22Rv1 (cell line): ENCODE measurements at regions not wholly inside any gene's neighbourhood (a gene's known extent, or its start where the extent isn't known, plus 50 kb on each side); places are given as distances from the start of the nearest gene placed in this dataset.

Experiments
- H3K27ac ChIP-seq: fragments of 450-650 bp; 2 replicates; pipeline ENCODE4 v1.5.1; 2017
- ZFX ChIP-seq: fragments of 450-650 bp; IDR thresholded peaks from 2 replicates; pipeline ENCODE4 v1.6.1; 2017; ENCODE audit warnings: antibody characterized with exemption, borderline replicate concordance
- TF ChIP-seq, protein P1 (sequence below): fragments of 450-650 bp; IDR thresholded peaks from 2 replicates; pipeline ENCODE4 v1.5.1; 2017; ENCODE audit warnings: mild to moderate bottlenecking

DNA sequence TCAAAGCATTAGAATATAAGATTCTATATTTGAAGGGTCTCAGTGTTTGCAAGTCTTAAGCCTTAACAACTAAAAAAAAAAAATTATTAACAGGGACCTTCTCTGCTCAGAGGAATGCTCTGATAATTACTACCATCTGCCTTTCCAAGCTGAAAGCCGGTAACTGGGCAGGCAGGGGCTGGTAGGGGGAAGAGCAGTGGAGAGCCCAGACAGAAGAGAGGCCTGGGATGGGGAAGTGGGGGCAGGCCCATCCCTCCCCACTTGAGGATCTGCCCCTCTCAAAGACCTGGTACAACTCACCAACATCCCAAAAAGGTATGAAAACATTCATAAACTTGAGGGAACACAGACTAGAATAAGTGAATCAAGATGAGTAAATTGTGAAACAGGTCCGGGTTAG is 113.9 kb downstream of the QDPR start:
- TF ChIP-seq, protein P1, sequence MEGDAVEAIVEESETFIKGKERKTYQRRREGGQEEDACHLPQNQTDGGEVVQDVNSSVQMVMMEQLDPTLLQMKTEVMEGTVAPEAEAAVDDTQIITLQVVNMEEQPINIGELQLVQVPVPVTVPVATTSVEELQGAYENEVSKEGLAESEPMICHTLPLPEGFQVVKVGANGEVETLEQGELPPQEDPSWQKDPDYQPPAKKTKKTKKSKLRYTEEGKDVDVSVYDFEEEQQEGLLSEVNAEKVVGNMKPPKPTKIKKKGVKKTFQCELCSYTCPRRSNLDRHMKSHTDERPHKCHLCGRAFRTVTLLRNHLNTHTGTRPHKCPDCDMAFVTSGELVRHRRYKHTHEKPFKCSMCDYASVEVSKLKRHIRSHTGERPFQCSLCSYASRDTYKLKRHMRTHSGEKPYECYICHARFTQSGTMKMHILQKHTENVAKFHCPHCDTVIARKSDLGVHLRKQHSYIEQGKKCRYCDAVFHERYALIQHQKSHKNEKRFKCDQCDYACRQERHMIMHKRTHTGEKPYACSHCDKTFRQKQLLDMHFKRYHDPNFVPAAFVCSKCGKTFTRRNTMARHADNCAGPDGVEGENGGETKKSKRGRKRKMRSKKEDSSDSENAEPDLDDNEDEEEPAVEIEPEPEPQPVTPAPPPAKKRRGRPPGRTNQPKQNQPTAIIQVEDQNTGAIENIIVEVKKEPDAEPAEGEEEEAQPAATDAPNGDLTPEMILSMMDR: no peak
- no peak for TF ChIP-seq ZFX
- no peak overlapping the region for H3K27ac ChIP-seq

DNA sequence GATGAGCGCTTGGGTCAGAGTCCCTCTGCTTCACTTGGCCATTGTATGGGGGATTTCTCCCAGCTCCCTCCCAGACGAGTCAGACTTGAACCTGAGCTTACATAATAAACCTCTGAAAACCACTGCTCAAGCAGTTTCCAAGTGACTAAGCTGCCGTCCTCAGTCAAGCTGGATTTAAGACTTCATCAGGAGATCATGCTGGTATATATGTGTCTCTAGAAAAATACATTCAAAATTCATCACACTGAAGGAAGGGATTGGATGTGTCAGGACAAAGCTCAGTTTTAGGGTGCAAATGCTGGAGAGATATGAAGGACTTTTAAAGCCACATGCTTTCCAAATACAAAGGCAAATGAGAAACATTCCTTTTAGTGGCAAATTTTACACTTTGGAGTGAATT is 114.3 kb downstream of the QDPR start:
- TF ChIP-seq, protein P1: no peak
- TF ChIP-seq ZFX: no peak
- H3K27ac ChIP-seq: no peak overlapping the region

DNA sequence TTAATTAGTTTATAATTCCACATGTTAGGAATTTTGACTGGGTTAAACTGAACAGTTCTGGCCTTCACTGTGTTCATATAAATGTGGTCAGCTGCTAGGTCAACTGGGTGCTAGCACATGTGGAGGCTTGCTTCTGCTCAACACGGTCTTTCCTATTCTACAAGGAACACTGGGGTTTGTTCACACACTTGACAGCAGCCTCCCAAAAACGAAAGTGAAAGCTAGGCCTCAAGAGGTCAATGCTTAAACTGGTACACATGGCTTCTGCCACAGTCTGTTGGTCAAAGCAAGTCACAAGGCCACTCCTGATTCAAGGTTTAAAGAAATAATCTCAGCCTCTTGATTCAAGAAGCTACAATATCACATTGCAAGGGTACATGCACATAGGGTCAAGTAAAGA is 126.5 kb downstream of the QDPR start:
- TF ChIP-seq, protein P1: no peak
- TF ChIP-seq ZFX: no peak

DNA sequence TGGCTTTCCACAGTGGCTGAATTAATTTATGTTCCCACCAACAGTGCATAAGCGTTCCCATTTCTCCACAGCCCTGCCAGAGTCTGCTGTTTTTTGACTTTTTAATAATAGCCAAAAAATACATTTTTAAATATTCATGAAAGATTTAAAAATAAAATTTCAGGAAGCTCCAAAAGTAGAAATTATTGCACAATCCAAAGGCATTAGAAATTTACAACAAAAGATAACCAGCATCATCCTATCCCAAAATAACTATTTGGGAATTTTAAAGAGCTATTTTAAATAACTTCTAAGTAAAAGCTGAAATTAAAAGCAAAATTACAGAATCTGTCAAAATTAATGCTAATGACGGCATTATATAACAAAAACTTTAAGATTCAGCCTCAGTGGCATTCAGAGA is 131.5 kb downstream of the QDPR start:
- no peak overlapping the region for H3K27ac ChIP-seq
- no peak for TF ChIP-seq ZFX
- TF ChIP-seq, protein P1: no peak

More for the DNA sequence above, 126.5 kb downstream of the QDPR start:
- no peak overlapping the region for H3K27ac ChIP-seq

DNA sequence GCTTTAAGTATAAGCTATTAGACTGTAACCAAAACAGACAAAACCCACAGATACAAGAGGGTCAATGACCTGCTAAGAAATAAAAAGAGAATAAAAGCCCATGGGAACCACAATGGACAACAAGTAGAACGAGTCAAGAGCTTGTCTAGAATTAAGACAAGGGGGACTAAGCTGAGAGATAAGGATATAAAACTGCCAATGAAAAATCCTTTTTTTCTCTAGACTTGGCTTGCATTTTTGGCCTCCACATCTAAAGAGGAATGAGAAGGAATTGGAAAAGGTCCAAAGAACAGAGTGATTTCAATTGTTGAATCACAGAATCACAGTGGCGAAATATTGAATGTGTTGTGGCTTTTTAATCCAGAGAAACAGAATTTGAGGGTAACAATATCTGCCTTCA is 135.7 kb downstream of the QDPR start:
- no peak for TF ChIP-seq ZFX
- TF ChIP-seq, protein P1: no peak
- H3K27ac ChIP-seq: no peak overlapping the region

DNA sequence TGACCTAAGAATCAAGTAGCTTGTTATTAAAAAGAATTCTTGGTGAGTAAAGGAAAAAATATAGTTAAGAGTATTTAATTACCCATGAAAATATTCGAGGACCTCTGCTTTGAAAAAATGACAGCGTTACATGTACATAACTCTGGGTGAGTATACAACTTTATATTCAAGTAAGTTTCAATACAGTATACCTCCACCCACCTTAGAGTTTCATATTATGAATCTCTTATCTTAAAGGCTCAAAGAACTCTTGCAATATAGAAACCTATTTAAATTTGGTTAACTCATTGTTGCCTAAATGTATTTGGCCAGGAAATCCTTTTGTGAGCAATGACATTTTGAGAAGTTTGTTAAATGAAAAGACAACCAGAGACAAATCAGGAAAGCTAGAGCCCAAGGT is 138.2 kb downstream of the QDPR start:
- H3K27ac ChIP-seq: no peak overlapping the region
- TF ChIP-seq, protein P1: no peak

DNA sequence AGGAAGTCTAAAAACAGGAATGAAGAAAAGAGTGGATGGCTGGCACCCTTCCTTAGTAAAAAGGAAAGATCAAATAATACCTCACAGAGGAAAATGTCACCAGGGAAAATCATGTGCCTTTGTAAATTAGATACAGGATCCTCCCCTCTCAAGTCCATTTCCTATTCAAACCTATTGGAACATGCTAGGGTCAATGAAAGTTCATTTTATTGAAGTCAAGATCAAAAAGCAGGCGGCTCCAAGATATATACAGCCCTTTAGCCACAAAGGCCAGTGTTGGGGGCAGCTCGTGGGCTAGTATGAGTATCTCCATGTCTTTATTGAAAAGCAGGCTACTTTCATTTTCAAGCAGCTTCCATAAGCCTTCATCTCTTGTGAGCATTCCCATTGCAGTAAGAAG is 141.1 kb downstream of the QDPR start:
- TF ChIP-seq, protein P1: no peak
- no peak for TF ChIP-seq ZFX
- no peak overlapping the region for H3K27ac ChIP-seq
